ENCODE measurements at regions not wholly inside any gene's neighbourhood (a gene's known extent, or its start where the extent isn't known, plus 50 kb on each side); places are given as distances from the start of the nearest gene placed in this dataset.

DNA sequence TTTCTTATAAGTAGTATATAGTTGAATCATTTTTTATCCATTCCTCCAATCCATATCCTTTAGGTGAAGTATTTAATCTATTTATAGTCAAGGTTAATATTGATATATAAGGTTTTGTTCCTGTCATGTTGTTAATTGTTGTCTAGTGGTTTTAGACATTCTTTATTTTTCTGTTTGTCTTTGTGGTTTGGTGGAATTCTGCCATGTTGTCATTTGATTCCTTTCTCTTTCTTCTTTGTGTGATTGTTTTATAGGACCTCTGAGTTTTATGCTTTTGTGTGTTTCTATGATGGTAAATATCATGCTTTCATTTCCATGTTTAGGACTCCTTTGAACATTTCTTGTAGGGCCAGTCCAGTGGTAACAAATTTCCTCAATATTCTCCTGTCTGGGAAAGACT lies 450.3 kb upstream of the BTBD3 start:
- Histone ChIP-seq H3K27ac (no peak overlapping the region), H3K27me3 (no peaks in the 10 kb centered on the region), H3K4me1 (peaks cover 10% of the 10 kb centered on the region), H3K9me3 (ENCODE audit: low read depth) (no peaks in the 10 kb centered on the region), H3F3A (ENCODE audit: low read depth) (no peaks in the 10 kb centered on the region), H3K36me3 (no peaks in the 10 kb centered on the region), H2AFZ (replicated peaks) (no peak overlapping the region), H3K4me3 (no peak overlapping the region), H4K20me1 (ENCODE audit: low read depth) (no peaks in the 10 kb centered on the region), H3K4me2 (no peak overlapping the region), H3K9ac (no peak overlapping the region), H3K79me2 (ENCODE audit: low read depth) (no peaks in the 10 kb centered on the region)
- DNase-seq (ENCODE audit: low spot score): no peak
- peaks cover 2% of the 10 kb centered on the region for H3K27me3 Mint-ChIP-seq (ENCODE audit: insufficient read depth, low read depth)
- no peaks in the 10 kb centered on the region for H3K36me3 Mint-ChIP-seq
- H3K27ac Mint-ChIP-seq: no peak overlapping the region
- no peak overlapping the region for H3K4me3 Mint-ChIP-seq
- TF ChIP-seq EZH2phosphoT487 (IDR thresholded peaks at IDR 0.05) (no peak), EZH2 (IDR thresholded peaks at IDR 0.05) (no peak)
- TF ChIP-seq, protein P1, sequence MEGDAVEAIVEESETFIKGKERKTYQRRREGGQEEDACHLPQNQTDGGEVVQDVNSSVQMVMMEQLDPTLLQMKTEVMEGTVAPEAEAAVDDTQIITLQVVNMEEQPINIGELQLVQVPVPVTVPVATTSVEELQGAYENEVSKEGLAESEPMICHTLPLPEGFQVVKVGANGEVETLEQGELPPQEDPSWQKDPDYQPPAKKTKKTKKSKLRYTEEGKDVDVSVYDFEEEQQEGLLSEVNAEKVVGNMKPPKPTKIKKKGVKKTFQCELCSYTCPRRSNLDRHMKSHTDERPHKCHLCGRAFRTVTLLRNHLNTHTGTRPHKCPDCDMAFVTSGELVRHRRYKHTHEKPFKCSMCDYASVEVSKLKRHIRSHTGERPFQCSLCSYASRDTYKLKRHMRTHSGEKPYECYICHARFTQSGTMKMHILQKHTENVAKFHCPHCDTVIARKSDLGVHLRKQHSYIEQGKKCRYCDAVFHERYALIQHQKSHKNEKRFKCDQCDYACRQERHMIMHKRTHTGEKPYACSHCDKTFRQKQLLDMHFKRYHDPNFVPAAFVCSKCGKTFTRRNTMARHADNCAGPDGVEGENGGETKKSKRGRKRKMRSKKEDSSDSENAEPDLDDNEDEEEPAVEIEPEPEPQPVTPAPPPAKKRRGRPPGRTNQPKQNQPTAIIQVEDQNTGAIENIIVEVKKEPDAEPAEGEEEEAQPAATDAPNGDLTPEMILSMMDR (IDR thresholded peaks at IDR 0.05): no peak
- no peaks in the 10 kb centered on the region for H3K4me1 Mint-ChIP-seq
- H3K9me3 Mint-ChIP-seq: peaks cover 3% of the 10 kb centered on the region

DNA sequence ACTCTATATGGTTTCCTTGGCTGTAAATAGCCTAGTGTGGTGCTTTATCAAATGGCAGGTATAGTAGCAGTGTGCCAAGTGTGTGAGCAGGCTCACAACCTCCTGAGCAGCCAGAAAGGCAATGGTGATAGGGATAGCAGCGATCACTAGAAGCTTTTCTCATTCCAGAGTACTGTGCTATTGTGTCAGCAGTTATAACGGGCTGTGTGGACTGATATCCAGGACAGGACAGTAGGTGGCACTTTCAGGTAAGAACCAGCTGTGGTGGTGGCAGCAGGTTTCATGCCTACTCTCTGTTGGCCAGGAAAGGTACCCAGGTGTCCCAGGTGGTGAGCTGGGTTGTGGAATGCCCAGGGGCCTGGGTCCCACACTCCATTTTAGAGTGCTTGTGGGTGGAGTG lies 448.8 kb upstream of the BTBD3 start:
- Histone ChIP-seq H2AFZ (replicated peaks) (no peak overlapping the region), H3K4me2 (no peak overlapping the region), H3K4me1 (peaks cover 10% of the 10 kb centered on the region), H3K36me3 (no peaks in the 10 kb centered on the region), H3K9me3 (ENCODE audit: low read depth) (no peaks in the 10 kb centered on the region), H4K20me1 (ENCODE audit: low read depth) (no peaks in the 10 kb centered on the region), H3K9ac (no peak overlapping the region), H3F3A (ENCODE audit: low read depth) (no peaks in the 10 kb centered on the region), H3K4me3 (no peak overlapping the region), H3K27me3 (no peaks in the 10 kb centered on the region), H3K79me2 (ENCODE audit: low read depth) (no peaks in the 10 kb centered on the region), H3K27ac (no peak overlapping the region)
- H3K36me3 Mint-ChIP-seq: peaks cover under 1% of the 10 kb centered on the region
- no peak overlapping the region for H3K4me3 Mint-ChIP-seq
- peaks cover 4% of the 10 kb centered on the region for H3K9me3 Mint-ChIP-seq
- H3K4me1 Mint-ChIP-seq: peaks cover 2% of the 10 kb centered on the region
- no peak for TF ChIP-seq EZH2 (IDR thresholded peaks at IDR 0.05)
- TF ChIP-seq EZH2phosphoT487 (IDR thresholded peaks at IDR 0.05): no peak
- TF ChIP-seq, protein P1 (IDR thresholded peaks at IDR 0.05): no peak
- H3K27me3 Mint-ChIP-seq (ENCODE audit: insufficient read depth, low read depth): peaks cover 2% of the 10 kb centered on the region
- H3K27ac Mint-ChIP-seq: no peak overlapping the region
- no peak for DNase-seq (ENCODE audit: low spot score)

DNA sequence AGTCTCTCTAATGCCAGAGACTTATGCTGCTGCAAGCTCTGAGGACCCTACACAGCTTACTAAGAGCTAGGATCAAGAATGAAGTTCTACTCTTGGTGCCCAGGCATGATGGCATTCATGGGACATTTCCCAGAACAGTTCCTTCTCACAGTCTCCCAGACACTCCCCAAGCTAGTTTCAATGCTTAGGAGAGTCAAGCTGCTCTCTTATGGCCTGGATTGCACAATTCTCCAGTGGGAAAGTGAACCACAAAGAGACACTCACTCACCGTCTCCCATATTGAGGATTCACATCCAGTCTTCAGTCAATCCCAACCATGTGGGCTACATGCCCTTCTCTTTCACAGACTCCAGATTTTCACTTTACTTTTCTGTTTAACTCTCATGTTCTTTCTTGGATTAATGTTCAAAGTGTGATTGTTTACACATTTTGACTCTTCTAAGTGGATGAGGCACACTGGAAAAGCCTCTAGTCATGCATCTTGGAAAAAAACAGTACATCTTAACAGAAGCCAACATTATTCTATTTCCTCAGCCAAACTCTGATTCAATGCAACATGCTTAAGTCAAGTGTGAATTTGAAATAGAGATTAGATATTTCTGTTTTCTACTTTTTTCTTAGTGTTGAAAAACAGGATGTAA lies 447.8 kb upstream of the BTBD3 start:
- no peaks in the 10 kb centered on the region for H4K20me1 ChIP-seq (ENCODE audit: low read depth)
- no peaks in the 10 kb centered on the region for H3K27me3 ChIP-seq
- no peaks in the 10 kb centered on the region for H3K79me2 ChIP-seq (ENCODE audit: low read depth)
- no peak overlapping the region for H3K4me3 ChIP-seq
- H3K27me3 Mint-ChIP-seq (ENCODE audit: insufficient read depth, low read depth): peaks cover 2% of the 10 kb centered on the region
- no peaks in the 10 kb centered on the region for H3K36me3 ChIP-seq
- H3K36me3 Mint-ChIP-seq: peaks cover 2% of the 10 kb centered on the region
- no peak overlapping the region for H2AFZ ChIP-seq (replicated peaks)
- no peaks in the 10 kb centered on the region for H3F3A ChIP-seq (ENCODE audit: low read depth)
- no peak for DNase-seq (ENCODE audit: low spot score)
- no peak overlapping the region for H3K27ac Mint-ChIP-seq
- no peak overlapping the region for H3K9ac ChIP-seq
- no peaks in the 10 kb centered on the region for H3K9me3 ChIP-seq (ENCODE audit: low read depth)
- peaks cover 10% of the 10 kb centered on the region for H3K4me1 ChIP-seq
- H3K9me3 Mint-ChIP-seq: peaks cover 5% of the 10 kb centered on the region
- H3K4me3 Mint-ChIP-seq: no peak overlapping the region
- H3K4me2 ChIP-seq: no peak overlapping the region
- H3K4me1 Mint-ChIP-seq: peaks cover 3% of the 10 kb centered on the region
- no peak overlapping the region for H3K27ac ChIP-seq
- no peak for TF ChIP-seq EZH2phosphoT487 (IDR thresholded peaks at IDR 0.05)
- TF ChIP-seq EZH2 (IDR thresholded peaks at IDR 0.05): no peak

DNA sequence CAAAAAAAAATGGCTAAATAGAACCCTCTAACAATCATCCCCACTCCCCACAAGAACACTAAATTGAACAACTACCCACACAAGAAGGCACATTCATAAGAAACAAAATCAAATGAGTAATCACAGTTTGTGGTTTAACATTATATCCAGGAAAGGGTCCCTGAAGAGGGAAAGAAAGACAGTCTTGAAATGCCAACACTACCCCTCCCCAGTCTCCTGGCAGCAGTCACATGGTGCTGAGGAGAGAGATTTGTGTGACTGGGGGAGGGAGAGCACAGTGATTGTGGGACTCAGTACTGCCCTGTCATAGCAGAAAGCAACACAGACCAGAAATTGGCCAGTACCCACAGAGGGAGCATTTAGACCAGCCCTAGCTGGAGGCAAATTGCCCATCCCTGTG lies 443.7 kb upstream of the BTBD3 start:
- no peaks in the 10 kb centered on the region for H3K27me3 ChIP-seq
- H3K27ac Mint-ChIP-seq: peak overlapping the region; percentile 43
- peaks cover 2% of the 10 kb centered on the region for H3K36me3 Mint-ChIP-seq

More for the DNA sequence above, 443.7 kb upstream of the BTBD3 start:
- Histone ChIP-seq H3K4me2 (no peak overlapping the region), H3K4me3 (no peak overlapping the region), H3F3A (ENCODE audit: low read depth) (no peaks in the 10 kb centered on the region), H3K9ac (no peak overlapping the region), H2AFZ (replicated peaks) (no peak overlapping the region), H3K36me3 (peaks cover 9% of the 10 kb centered on the region), H3K27ac (no peak overlapping the region), H3K9me3 (ENCODE audit: low read depth) (peaks cover under 1% of the 10 kb centered on the region), H3K4me1 (no peaks in the 10 kb centered on the region), H4K20me1 (ENCODE audit: low read depth) (no peaks in the 10 kb centered on the region), H3K79me2 (ENCODE audit: low read depth) (no peaks in the 10 kb centered on the region)
- H3K9me3 Mint-ChIP-seq: peaks cover 20% of the 10 kb centered on the region
- no peak overlapping the region for H3K4me3 Mint-ChIP-seq
- H3K27me3 Mint-ChIP-seq (ENCODE audit: insufficient read depth, low read depth): peaks cover 2% of the 10 kb centered on the region
- no peak for DNase-seq (ENCODE audit: low spot score)
- TF ChIP-seq EZH2phosphoT487 (IDR thresholded peaks at IDR 0.05) (no peak), EZH2 (IDR thresholded peaks at IDR 0.05) (no peak)
- TF ChIP-seq, protein P1 (IDR thresholded peaks at IDR 0.05): no peak
- H3K4me1 Mint-ChIP-seq: peaks cover 3% of the 10 kb centered on the region
